GM19452 (cell line): ENCODE measurements at regions not wholly inside any gene's neighbourhood (a gene's known extent, or its start where the extent isn't known, plus 50 kb on each side); places are given as distances from the start of the nearest gene placed in this dataset.
A peak's percentile ranks its signal among the peaks of the same experiment; 100 is the strongest.
"Not testable (repeated sequence)": the region's sequence is repeated elsewhere in the genome, so short reads cannot be mapped to it uniquely, and the experiment has no call there.

Source experiments
- ATAC-seq: cut with Tn5 transposase; IDR thresholded peaks from one replicate; pipeline ENCODE4 v1.9.1; 2021; ENCODE audit not compliant: unreplicated experiment

- ATAC-seq = no peak
Observed at GRCh38 chr12:4158306-4158705, 115.3 kb upstream of the CCND2 start.

- no peak for ATAC-seq
Observed at GRCh38 chr12:4157122-4157521, 116.4 kb upstream of the CCND2 start.

GRCh38 chr12:4156317-4156716, 117.2 kb upstream of the CCND2 start:
- no peak for ATAC-seq

GRCh38 chr12:4154672-4155225, 118.8 kb upstream of the CCND2 start:
- ATAC-seq = no peak

DNA sequence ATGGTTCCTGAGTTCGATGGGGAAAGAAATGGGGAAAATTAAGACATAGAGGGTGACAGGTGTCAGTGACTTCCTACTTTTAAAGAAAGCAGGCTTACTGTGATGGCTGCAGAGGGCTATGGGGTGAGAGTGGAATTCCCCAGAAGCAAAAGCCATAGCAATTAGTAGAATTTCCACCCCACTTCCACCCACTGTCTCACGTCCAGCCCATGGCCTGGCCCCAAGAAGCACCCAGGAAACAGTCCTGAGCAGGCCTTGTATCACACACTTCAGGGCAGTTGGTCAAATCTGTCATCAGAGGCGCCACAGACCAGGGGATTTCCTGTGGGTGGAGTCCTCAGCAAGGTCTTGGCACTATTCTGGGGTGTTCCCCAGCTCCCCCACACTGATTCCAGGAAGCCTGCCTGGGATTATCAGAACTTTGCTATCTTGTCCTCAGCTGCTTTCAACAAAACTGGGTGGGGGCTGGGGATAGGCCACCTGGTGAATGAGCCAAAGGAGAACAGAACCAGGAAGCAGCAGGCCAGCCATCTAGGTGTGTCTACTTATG, 120.1 kb upstream of the CCND2 start:
- peak; percentile 70 for ATAC-seq

GRCh38 chr12:4152145-4152795, 121.3 kb upstream of the CCND2 start:
- ATAC-seq = no peak

- no peak for ATAC-seq
Observed at GRCh38 chr12:4151362-4152121, 122.0 kb upstream of the CCND2 start.

GRCh38 chr12:4150355-4150754, 123.2 kb upstream of the CCND2 start:
- ATAC-seq = not testable (repeated sequence)

DNA sequence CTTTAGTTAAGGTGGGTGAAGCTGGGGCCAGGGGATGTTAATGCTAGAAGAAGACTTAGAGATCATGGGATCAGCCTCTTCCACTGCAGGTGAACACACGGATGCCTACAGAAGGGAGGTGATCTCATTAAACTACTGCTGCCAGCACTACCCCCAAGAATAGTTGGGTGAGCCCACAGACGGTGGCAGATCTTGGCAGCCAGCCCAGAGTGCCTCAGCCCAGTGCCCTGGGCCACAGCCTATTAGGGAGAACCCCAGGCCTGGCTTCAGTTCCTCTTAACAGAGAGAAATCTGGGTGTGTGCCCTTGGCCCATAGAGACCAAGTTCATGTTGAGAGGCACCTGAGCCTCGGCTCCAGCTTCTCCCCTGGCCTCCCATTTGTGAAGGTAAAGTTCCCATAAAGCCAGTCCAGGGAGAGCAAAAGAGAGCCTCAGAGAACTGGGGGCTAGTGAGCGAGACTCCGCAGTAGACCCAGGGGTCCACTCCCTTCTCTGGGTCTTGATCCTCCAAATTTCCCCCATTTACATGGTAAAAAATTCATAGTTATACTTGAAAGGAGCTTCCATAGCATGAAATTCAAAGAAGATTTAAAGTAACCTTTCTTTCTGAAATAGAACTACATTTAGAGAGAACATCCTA, 125.0 kb upstream of the CCND2 start:
- ATAC-seq = peak; percentile 49

- no peak for ATAC-seq
Observed at GRCh38 chr12:4147031-4147481, 126.5 kb upstream of the CCND2 start.

- no peak for ATAC-seq
Observed at GRCh38 chr12:4145990-4146859, 127.3 kb upstream of the CCND2 start.

DNA sequence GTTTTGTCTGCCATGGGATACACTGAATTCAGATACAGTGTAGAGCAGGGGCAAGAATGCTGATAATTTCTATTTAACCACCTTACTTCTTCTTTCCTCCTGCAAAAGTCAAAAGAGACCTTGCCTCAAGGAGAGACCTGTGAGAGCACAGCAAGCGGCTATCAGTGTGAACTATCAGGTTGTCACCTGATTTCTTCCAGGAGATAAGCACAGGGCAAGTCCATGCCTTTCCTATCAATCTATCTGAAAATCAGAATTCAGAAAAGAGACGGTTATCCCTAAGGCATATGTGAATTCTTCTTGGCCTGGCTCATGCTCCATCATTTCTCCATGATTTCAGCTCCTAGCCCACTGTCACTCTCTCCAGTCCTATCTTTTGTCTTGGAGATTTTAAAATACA, 128.9 kb upstream of the CCND2 start:
- no peak for ATAC-seq

DNA sequence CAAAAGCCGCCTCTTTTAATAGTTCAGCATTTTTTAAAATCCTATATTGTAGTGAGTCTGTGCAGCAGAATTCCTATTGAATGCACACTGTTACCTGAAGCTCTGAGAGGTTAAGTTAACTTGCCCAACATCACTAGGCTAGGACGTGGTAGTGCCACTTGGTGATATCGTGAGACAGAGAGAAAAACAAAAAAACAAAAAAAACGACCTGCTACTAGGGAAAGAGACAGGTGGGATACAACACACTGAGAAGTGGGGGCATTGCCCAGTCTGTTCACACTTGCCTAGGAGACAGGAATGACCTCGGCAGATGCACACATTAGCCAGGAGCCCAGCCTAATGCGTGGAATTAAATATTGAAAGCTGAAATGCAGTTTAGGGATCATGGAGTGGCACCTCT, 129.7 kb upstream of the CCND2 start:
- ATAC-seq = no peak

- no peak for ATAC-seq
Observed at GRCh38 chr12:4141348-4142270, 132.0 kb upstream of the CCND2 start.

DNA sequence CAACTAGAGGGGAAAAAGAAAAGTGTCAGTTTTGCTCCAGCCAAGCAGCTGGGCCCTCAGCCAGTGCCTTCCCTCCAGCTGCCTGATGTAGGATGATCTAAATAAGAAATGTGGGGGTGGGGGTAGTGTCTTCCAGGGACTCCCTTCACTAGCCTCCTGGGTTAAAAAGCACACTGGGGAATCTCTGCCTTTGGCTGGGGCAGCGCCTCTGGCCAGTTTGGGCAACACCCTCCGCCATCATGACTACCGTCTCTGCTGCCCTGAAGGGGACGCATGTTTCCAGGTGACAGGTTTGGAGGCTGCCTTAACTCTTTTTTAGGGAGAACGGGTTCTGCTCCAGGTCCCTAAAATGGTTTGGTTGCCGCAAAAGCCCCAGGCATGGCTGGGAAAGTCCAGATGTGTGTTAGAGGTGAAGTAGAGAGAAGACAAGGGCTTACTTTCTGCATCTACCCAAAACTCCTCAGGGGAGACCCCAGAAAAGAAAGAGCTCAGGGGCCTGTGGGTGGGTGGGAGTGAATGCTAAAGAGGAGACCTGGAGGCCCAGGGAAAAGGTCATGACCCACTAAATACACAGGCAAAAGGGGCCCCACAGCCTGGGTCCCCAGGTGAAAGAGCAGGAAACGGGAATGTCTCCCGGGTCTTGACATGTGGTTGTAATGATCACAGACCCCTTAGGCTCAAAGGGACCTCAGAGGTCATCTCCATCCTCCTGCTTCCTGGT, 132.8 kb upstream of the CCND2 start:
- ATAC-seq = no peak

DNA sequence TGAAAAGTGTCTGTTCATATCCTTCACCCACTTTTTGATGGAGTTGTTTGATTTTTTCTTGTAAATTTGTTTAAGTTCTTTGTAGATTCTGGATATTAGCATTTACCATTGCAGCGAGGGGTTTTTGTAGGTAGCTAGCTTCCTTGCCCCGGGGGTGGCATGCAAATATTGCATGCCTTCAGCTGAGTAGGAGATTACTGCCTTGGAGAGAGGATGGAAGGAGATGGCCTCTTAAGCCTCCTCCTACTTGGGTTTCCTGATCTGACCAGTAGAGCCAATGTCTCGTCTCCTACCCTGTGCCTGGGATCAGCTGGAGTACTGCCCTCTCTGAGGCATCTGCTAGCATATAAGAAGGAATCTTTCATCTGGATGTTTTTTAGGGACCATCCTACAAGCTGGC, 134.4 kb upstream of the CCND2 start:
- ATAC-seq = no peak

DNA sequence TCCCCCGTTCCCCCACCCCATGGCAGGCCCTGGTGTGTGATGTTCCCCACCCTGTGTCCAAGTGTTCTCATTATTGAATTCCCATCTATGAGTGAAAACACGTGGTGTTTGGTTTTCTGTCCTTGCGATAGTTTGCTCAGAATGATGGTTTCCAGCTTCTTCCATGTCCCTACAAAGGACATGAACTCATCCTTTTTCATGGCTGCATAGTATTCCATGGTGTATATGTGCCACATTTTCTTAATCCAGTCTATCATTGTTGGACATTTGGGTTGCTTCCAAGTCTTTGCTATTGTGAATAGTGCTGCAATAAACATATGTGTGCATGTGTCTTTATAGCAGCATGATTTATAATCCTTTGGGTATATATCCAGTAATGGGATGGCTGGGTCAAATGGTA, 135.0 kb upstream of the CCND2 start:
- not testable (repeated sequence) for ATAC-seq

DNA sequence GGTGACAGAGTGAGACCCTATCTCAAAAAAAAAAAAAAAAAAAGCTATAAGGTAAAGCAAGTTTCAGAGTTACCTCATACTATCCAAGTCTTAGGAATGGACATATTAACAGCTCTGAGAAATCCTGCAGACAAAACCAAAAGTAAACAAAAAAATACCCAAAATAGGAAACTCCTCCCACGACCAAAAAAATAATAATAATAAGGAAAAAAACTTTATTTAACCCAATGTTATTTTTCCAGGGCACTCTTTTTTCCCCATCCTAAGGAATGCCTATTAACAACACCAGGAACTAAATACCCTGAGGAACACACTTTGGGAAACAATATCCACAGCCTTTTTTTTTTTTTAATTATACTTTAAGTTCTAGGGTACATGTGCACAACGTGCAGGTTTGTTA, 135.5 kb upstream of the CCND2 start:
- ATAC-seq = no peak

GRCh38 chr12:4137441-4137840, 136.1 kb upstream of the CCND2 start:
- no peak for ATAC-seq
